Stimulated activated CD4-positive, alpha-beta T cell treated with anti-CD3 and anti-CD28 coated beads, Interleukin-4, amount 100 ng/mL, for 4 hours (primary cell): ENCODE measurements at regions not wholly inside any gene's neighbourhood (a gene's known extent, or its start where the extent isn't known, plus 50 kb on each side); places are given as distances from the start of the nearest gene placed in this dataset.
"Not testable (repeated sequence)": the region's sequence is repeated elsewhere in the genome, so short reads cannot be mapped to it uniquely, and the experiment has no call there.

Source experiments
- DNase-seq, 2 experiments: peaks; one replicate each; pipeline ENCODE4 v3.0.0-alpha.2; 2020

GRCh38 chr2:22952656-22953225, 432.2 kb upstream of the KLHL29 start:
- no peak for DNase-seq

- DNase-seq = no peak
Measured at GRCh38 chr2:22957446-22957845, 427.5 kb upstream of the KLHL29 start.

GRCh38 chr2:22958308-22958707, 426.7 kb upstream of the KLHL29 start:
- no peak for DNase-seq

- DNase-seq = no peak
Measured at GRCh38 chr2:22967756-22968155, 417.2 kb upstream of the KLHL29 start.

GRCh38 chr2:22970284-22970975, 414.5 kb upstream of the KLHL29 start:
- no peak for DNase-seq

GRCh38 chr2:22970991-22971390, 414.0 kb upstream of the KLHL29 start:
- no peak for DNase-seq

- no peak for DNase-seq
Measured at GRCh38 chr2:22981785-22982184, 403.2 kb upstream of the KLHL29 start.

- not testable (repeated sequence) for DNase-seq
Measured at GRCh38 chr2:22984152-22984551, 400.8 kb upstream of the KLHL29 start.

GRCh38 chr2:22990246-22990645, 394.7 kb upstream of the KLHL29 start:
- DNase-seq = no peak

- no peak for DNase-seq
Measured at GRCh38 chr2:22991844-22992243, 393.1 kb upstream of the KLHL29 start.

GRCh38 chr2:22992441-22992840, 392.5 kb upstream of the KLHL29 start:
- no peak for DNase-seq

GRCh38 chr2:22993250-22993649, 391.7 kb upstream of the KLHL29 start:
- no peak for DNase-seq

GRCh38 chr2:22995576-22995975, 389.4 kb upstream of the KLHL29 start:
- no peak for DNase-seq

GRCh38 chr2:22996911-22997310, 388.1 kb upstream of the KLHL29 start:
- DNase-seq = no peak

- no peak for DNase-seq
Measured at GRCh38 chr2:22998359-22998758, 386.6 kb upstream of the KLHL29 start.

- DNase-seq = no peak
Measured at GRCh38 chr2:22999951-23000350, 385.0 kb upstream of the KLHL29 start.

GRCh38 chr2:23002234-23002633, 382.7 kb upstream of the KLHL29 start:
- DNase-seq = no peak

- no peak for DNase-seq
Measured at GRCh38 chr2:23005469-23005868, 379.5 kb upstream of the KLHL29 start.

GRCh38 chr2:23007631-23008235, 377.2 kb upstream of the KLHL29 start:
- DNase-seq = no peak

GRCh38 chr2:23008440-23008839, 376.5 kb upstream of the KLHL29 start:
- DNase-seq = no peak

- DNase-seq = no peak
Measured at GRCh38 chr2:23008951-23009350, 376.0 kb upstream of the KLHL29 start.

- no peak for DNase-seq
Measured at GRCh38 chr2:23009545-23010149, 375.3 kb upstream of the KLHL29 start.

- DNase-seq = no peak
Measured at GRCh38 chr2:23012499-23012898, 372.5 kb upstream of the KLHL29 start.

GRCh38 chr2:23015651-23016200, 369.3 kb upstream of the KLHL29 start:
- no peak for DNase-seq
